ENCODE measurements at regions not wholly inside any gene's neighbourhood (a gene's known extent, or its start where the extent isn't known, plus 50 kb on each side); places are given as distances from the start of the nearest gene placed in this dataset.
A peak's percentile ranks its signal among the peaks of the same experiment; 100 is the strongest.

- FAIRE-seq = no peak
Observed at GRCh38 chrX:20596856-20597255, 330.1 kb upstream of the RPS6KA3 start.

DNA sequence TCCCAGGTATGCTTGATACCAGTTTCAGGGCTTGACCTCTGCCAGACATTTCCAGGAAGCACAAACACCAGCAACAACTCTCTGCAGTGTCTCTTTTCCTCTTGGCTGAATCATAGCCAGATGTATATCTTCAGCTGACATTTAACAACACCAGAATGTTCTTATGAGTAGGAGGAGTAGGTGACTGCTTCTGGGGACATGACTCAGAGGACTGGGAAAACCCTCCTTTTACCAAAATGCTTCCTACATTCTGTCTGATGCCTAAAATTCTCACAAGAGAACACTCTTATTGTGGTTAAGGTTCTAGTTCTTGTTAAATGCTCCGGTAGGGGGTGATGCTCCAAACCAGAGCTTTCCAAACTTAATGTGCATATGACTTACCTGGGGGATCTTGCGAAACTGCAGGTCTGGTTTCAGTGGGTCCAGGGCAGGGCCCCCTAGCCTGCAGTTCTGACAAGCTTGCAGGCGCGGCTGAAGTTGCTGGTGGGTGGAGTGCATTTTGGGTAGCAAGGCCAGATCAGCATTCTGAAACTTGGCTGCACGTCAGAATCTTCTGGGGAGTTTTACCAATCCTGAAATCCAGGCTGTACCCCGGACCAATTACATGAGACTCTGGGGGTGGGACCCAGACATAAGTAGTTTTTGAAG, 329.3 kb upstream of the RPS6KA3 start:
- FAIRE-seq = no peak

- no peak for FAIRE-seq
Observed at GRCh38 chrX:20594985-20595384, 328.3 kb upstream of the RPS6KA3 start.

DNA sequence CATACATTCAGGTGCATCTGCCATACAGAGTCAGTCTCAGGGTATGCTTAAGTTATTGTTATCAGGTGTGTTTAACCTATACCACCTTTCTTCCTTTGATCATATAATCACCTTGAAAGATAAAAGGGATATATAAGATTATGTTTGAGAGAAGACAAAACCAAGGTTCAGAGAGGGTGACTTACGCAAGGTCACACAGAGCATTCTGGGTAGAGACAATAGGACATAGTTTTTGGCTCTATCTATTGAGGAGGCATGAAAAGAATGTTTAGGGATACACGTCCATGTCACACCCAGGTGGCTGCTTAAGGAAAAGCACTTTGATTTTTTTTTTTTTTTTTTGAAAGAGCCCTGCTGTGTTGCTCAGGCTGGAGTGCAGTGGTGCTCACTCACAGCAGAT, 327.1 kb upstream of the RPS6KA3 start:
- FAIRE-seq = no peak

DNA sequence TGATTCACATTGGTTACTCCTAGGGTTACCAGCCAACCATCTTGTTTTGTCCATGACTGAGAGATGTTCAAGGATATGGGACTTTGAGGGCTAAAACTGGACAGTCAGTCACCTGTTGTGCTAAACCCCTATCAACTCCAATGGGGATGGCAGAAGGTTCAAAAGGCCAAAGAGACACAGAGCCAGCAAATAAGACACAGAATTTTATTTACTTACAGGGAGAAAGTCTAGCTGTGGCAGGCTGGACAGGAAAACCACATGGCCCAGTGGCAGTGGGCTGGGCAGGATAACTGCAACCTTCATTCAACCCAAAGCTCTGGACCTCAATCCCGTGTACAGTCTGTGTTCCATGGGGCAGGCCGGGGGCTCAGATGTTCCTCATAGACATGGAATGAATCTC, 326.7 kb upstream of the RPS6KA3 start:
- no peak for FAIRE-seq

DNA sequence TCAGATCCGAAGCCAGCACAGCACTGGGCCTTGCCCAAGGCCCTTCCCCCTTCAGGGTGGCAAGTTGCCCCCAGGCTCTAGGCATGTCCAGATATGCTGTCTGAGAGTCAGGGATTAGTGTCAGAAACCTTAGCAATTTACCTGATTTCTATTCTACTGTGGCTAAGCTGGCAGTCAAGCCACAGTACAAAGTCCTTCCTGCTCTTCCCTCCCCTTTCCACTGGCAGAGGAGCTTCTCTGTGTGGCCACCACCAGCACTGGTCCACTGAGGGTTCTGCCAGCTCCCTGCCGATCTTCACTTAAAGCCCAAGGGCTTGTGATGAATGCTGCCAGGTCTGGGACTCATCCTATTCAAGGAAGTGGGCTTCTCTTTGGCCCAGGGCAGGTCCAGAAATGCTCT, 324.5 kb upstream of the RPS6KA3 start:
- no peak for FAIRE-seq

- FAIRE-seq = no peak
Observed at GRCh38 chrX:20585782-20586181, 319.1 kb upstream of the RPS6KA3 start.

- FAIRE-seq = no peak
Observed at GRCh38 chrX:20571611-20572010, 304.9 kb upstream of the RPS6KA3 start.

GRCh38 chrX:20567108-20567507, 300.4 kb upstream of the RPS6KA3 start:
- no peak for FAIRE-seq

DNA sequence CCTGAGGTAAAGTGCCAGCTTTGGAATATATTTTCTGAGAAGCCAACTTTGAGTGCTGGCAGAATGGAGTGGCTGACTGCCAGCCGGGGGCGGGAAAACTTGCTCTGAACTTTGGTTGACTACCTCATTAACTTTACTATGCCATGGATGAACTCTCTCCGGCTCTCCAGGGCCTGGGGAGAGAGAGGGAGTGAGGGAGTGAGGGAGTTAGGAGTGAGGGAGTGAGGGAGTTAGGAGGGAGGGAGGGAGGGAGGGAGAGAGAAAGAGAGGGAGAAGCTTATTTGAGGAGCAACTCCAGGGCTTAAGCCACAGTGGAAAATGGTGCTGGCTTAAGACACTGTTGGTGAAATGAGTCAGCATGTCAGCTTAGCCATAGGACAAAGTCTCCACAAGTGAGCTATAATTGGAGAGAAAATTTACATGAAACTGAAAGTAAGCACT, 280.9 kb upstream of the RPS6KA3 start:
- FAIRE-seq = no peak

DNA sequence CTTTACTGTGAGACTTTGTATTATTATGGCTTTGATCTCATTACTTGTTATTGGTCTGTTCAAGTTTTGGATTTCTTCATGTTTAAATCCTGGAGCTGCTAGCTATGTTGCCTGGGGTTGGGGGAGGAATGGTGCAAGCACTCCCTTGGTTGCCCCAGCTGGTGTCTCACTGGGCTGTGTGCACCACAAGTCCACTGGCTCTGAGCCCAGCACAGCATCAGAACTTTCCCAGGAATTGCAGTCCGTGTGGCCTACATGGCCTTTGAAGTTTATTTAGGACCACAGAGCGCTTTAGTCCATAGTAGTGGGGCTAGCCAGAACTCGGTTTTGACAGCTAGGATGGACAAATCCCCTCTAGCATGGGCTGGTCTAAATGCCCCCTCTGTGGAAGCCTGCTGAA, 278.8 kb upstream of the RPS6KA3 start:
- FAIRE-seq = no peak

- no peak for FAIRE-seq
Observed at GRCh38 chrX:20542072-20542471, 275.4 kb upstream of the RPS6KA3 start.

- FAIRE-seq = no peak
Observed at GRCh38 chrX:20538974-20539373, 272.3 kb upstream of the RPS6KA3 start.

- no peak for FAIRE-seq
Observed at GRCh38 chrX:20531667-20532066, 265.0 kb upstream of the RPS6KA3 start.

- FAIRE-seq = peak; percentile 75
Observed at GRCh38 chrX:20530406-20530921, 263.8 kb upstream of the RPS6KA3 start.

DNA sequence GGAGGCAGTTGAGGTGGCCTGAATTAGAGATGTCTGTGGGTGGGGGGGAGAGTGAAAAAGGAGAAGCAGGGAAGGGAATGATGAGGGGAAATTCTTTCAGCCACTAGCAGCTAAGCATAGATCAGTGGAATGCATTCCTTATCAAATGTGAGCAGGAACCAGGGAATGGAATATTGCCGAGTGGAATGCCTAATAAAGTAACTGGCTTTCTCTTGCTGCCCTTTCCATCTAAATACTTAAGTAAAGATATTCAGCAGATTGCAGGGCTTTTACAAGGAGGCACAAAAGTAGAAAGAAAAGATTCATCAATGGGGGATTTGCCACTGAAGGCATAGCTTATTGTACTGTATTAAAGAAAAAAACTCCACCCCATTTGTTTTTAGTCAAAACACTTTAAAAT, 263.0 kb upstream of the RPS6KA3 start:
- no peak for FAIRE-seq

- FAIRE-seq = no peak
Observed at GRCh38 chrX:20529301-20529700, 262.6 kb upstream of the RPS6KA3 start.

DNA sequence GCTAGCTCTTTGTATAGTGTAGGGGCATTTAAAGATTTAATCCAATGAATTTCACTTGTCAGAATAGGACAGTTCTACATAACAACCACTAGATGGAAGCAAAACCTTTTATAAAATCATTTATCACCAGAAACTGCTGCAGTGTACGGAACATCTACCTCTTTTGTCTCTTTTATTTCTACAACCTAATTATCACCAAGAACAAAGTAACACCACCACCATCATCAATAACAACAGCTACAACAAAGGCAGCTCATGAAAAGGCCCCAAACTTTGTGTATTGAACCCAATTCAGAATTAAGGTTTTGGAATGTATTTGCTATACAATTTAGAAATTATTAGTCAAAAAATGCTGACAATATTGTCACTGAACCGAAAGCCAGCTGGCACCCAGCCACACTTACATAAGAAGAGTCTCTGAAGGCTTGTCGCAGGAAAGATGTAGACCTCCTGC, 260.9 kb upstream of the RPS6KA3 start:
- FAIRE-seq = peak; percentile 97

DNA sequence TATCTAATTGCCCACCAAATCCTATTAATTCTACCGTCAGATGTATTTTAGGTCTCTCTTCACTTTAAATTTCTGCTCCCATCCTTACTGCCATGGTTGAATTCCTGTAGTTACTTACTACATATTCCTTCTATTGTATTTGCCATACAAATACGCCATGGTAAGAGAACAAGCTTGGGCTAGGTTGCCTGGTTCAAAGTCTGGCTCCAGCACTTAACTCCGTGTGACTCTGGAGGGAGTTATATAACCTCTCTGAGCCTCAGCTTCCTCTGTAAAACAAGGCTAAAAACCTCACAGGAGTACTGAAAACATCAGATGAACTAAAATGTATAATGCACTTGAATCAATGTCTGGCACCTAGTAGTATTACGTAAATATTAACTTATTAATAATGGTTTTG, 260.3 kb upstream of the RPS6KA3 start:
- FAIRE-seq = no peak

DNA sequence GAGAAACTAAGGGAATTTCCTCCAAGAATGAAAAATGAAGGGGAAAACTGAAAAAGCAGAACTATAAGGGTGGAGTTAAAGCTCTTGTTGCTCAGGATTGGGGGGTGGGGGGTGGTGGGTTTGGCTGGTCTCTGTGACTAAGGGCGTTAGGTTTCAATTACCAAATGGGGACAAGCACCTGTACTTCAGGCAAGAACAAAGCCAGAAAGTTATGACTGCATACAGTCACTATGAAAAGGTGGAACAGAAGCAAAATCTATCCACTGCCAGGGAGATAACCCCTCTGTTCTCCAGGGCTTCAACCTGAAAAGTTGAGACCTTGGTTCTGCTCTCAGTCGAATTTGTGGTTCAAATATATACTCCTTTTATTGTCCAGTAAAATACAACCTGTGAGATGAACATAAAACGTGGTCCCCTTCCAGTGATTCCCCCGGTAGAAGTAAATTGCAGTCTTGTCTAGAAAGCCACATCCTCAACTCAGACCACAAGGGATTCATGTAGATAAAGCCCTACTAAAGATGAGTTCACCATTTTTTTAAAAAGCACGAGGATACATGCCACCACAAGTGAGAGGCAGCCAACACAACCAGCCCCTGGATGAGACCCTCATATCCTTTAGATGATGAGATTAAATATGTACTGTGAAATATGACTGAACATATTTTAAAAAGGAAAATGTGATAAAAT, 257.1 kb upstream of the RPS6KA3 start:
- FAIRE-seq = no peak

DNA sequence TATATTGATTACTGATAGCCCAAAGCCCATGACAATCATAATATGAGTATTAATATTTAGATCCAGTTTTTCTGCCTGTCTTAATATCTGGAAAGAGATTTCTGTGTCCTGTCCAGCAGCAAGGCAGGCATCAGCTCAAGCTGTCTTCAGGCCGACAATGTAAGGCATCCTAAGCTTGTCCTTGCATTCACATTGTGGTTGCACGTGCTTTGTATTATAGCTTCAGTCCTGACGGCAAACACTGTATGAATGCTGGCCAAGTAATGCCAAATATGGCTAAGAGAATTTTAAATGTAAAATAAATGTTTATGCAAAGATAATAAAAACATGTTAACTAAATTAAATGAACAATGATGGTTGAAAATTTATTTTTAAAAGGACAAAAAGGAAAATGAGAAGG, 255.7 kb upstream of the RPS6KA3 start:
- no peak for FAIRE-seq

DNA sequence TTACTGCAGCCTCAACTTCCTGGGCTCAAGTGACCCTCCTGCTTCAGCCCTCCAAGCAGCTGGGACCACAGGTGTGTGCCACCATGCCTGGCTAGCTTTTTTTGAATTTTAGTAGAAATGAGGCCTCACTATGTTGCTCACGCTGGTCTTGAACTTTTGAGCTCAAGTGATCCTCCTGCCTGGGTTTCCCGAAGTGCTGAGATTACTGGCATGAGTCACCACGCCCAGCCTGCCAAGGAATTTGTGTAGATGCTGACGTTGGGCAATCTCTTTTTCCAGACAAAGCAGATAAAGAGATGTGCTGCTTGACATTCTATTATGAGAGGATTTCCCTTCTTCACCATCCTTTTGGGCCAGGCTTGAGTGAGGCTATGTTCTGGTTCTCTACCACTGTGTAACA, 254.5 kb upstream of the RPS6KA3 start:
- FAIRE-seq = no peak

- FAIRE-seq = no peak
Observed at GRCh38 chrX:20519826-20520225, 253.1 kb upstream of the RPS6KA3 start.

DNA sequence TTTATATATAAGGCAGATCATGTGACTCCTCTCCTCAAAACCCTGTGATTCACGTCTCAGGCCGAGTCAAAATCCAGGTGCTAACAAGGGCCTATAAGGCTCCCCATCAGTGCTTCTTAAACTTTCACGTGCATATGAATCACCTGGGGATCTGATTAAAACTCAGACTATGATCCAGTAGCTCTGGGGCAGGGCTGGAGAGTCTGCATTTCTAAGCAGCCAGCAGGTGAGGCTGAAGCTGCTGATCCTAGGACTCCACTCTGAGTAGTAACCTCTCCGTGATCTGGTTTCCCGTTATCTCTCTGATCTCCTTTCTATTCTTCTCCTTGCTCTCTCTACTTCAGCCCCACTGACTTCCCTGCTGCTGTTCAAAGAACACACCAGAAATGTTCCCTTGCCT, 252.4 kb upstream of the RPS6KA3 start:
- FAIRE-seq = no peak

DNA sequence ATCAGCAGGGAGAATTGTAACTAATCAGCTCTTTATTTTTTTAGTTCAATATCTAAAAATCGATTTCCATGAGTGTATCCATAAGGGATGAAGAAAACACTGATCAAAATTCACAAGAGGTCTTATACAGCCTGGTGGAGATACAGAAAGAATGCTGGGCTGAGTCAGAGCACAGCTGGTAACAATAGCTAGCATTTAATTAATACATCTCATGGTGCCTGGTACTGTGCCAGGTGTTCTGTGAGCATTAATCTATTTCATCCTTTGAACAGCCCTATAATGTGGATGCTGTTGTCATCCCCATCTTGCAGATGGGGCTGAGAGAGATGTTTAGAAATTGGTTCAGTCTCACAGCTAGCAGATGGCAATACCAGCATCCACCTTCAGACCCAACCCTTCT, 250.9 kb upstream of the RPS6KA3 start:
- no peak for FAIRE-seq
